HUES48 (cell line): ENCODE measurements at regions not wholly inside any gene's neighbourhood (a gene's known extent, or its start where the extent isn't known, plus 50 kb on each side); places are given as distances from the start of the nearest gene placed in this dataset.

Experiments used
- H3K27ac ChIP-seq: one replicate; pipeline ENCODE4 v1.7.0; 2013; ENCODE audit warnings: low read depth, low read length, inconsistent platforms
- H3K27me3 ChIP-seq: 2 replicates; pipeline ENCODE4 v1.6.1; 2013; ENCODE audit warnings: mild to moderate bottlenecking, low read length; ENCODE audit not compliant: control insufficient read depth, insufficient read depth
- H3K36me3 ChIP-seq: 2 replicates; pipeline ENCODE4 v1.6.1; 2013; ENCODE audit warnings: low read length; ENCODE audit not compliant: control insufficient read depth, insufficient read depth
- H3K4me1 ChIP-seq: 2 replicates; pipeline ENCODE4 v1.6.1; 2013; ENCODE audit warnings: mild to moderate bottlenecking, low read length; ENCODE audit not compliant: control insufficient read depth, insufficient read depth
- H3K4me3 ChIP-seq: 2 replicates; pipeline ENCODE4 v1.5.1; 2013; ENCODE audit warnings: mild to moderate bottlenecking, low read depth, low read length
- H3K9ac ChIP-seq: 2 replicates; pipeline ENCODE4 v1.6.1; 2013; ENCODE audit warnings: mild to moderate bottlenecking, low read depth, low read length, moderate library complexity
- H3K9me3 ChIP-seq: 2 replicates; pipeline ENCODE4 v1.6.1; 2013; ENCODE audit warnings: low read length; ENCODE audit not compliant: control insufficient read depth, insufficient read depth

DNA sequence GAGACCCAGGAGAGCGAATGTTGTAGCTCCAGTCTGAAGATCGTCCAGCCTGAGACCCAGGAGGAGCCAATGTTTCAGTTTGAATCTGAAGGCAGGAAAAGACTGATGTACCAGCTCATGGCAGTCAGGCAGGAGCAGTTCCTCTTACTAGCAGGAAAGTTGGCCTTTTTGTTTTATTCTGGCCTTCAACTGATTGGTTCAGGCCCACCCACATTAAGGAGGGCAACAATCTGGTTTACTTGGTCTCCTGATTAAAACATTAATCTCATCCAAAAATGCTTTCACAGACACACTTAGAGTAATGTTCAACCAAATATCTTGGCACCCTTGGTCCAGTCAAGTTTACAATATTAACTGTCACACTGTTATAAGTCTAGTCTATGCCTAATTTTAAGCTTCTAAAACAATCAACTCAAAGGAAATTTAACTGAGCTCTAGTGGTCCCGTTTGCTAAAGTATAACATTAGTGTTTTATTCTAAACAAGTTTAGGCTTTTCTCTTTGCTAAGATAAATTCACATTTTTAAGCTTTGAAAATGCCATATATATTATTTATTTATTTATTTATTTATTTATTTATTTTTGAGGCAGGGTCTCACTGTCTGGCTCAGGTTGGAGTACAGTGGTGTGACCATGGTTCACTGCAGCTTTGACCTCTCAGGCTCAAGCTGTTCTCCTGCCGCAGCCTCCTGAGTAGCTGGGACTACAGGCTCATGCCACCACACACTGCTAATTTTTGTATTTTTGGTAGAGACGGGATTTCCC is 275.5 kb upstream of the SLC35B3 start:
- no peaks in the 10 kb centered on the region for H3K9me3 ChIP-seq
- no peak overlapping the region for H3K9ac ChIP-seq
- H3K36me3 ChIP-seq: no peaks in the 10 kb centered on the region
- no peaks in the 10 kb centered on the region; the same call in 1 of the 2 replicates for H3K4me1 ChIP-seq
- H3K27ac ChIP-seq: no peak overlapping the region
- H3K4me3 ChIP-seq: no peak overlapping the region
- H3K27me3 ChIP-seq: no peaks in the 10 kb centered on the region

DNA sequence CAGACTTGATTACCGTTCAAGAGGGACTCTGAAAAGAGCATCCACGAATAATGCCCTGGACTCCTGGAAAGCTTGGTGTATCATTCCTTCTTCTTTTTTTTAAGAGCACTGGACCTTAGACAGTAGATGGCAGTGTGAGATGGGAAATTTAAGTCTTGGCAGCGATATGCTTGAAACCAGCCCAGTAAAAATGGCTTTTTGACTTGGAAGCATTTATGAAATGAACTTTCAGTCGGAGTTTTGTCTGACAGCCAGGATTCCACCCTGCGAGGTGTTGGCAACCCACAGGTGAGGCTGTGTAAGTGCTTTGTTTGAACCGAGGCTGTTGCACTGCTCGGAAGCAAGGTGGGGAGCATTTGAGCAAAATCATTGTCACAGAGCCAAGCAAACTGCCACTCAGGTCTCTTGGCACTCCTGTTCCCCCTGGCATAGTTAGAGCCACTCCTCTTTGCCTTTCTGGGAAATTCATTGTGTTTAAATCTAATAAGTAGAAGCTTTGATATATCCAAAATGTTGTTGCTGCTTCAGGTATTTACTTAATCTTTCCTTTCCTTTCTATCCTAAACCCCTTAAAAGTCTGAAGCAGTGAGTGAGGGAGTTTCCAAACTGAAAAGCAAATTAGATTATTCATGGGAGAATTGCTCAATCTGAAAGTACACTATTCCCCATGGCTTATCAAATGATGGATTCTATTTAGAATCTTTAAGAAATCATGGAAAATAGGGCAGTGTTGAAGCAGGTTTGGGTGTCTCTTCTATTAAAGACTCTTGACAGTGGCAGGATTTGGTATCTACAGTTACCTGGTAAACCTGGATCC is 272.8 kb upstream of the SLC35B3 start:
- Histone ChIP-seq H3K9me3 (no peaks in the 10 kb centered on the region), H3K36me3 (no peaks in the 10 kb centered on the region), H3K9ac (no peak overlapping the region), H3K4me3 (no peak overlapping the region), H3K27me3 (no peaks in the 10 kb centered on the region), H3K27ac (no peak overlapping the region), H3K4me1 (peaks cover 7% of the 10 kb centered on the region)

DNA sequence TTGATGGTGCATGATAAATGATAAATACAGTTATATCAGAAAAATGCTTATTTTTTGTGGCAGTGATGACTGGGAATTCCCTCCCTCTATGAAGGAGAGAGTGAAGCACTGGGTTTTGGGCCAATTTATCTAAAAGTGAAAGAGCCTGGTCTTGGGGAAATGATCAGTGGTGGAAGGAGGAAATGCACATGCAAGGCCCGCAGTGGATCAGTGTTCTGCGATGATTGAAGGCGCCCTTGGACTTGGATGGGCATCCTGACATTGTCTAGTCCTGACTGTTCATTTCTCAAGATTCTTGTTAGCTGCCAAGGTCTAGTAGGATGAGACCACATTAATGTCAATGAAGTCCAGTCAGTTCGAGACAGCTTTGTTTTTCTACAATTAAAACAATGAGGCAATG is 272.0 kb upstream of the SLC35B3 start:
- H3K9ac ChIP-seq: no peak overlapping the region
- H3K27me3 ChIP-seq: no peaks in the 10 kb centered on the region
- H3K36me3 ChIP-seq: no peaks in the 10 kb centered on the region
- H3K27ac ChIP-seq: no peak overlapping the region
- H3K4me3 ChIP-seq: no peak overlapping the region
- no peaks in the 10 kb centered on the region for H3K9me3 ChIP-seq
- H3K4me1 ChIP-seq: peaks cover 7% of the 10 kb centered on the region

DNA sequence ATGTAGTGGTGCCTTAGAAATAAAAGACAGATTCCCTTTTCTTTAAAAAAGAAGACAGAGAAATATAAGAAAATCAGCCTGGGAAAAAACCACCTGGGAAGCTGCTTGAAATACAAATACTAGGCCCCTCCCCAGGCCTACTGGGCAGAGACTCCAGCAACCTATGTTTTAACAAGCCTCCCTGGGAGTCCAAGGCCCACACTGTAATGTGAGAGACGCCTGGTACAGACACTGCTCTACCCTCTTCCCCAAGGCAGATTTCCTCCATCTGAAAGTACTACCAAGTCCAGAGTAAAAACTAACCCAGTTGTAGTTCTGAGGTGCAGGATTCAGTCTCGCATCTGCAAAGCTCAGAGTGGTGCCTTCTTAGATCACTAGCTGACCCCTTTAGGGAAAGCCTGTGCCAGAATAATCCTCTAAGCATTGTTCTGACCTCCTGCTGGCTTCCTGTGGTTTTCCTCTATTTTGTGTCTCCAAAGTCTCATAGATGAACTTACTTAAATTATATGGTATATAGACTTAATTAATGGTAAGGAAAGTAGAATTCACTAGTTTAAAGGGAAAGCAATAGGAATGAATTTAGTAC is 270.2 kb upstream of the SLC35B3 start:
- Histone ChIP-seq H3K27ac (no peak overlapping the region), H3K36me3 (no peaks in the 10 kb centered on the region), H3K9ac (no peak overlapping the region), H3K9me3 (no peaks in the 10 kb centered on the region), H3K27me3 (no peaks in the 10 kb centered on the region), H3K4me3 (no peak overlapping the region), H3K4me1 (peaks cover 7% of the 10 kb centered on the region; the same call in 1 of the 2 replicates)

DNA sequence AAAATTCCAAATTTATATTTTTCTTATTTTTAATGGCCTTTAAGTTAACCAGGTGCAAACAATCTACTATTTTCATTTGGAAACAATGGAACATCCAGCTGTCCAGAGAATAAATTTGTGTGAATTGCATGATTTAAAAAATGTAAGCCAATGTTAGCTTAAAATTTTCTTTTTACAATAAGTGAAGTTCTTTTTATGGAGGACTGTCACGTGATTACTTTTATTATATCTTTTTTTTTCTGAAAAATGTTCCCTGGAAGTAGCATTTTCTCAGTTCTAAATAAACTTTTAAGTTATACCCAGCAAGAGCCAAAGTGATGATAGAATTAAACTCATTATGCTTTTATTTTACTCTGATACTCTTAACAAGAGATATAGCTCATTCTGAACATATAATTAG is 267.7 kb upstream of the SLC35B3 start:
- Histone ChIP-seq H3K9me3 (no peaks in the 10 kb centered on the region), H3K4me1 (peaks cover 7% of the 10 kb centered on the region; the same call in 1 of the 2 replicates), H3K4me3 (no peak overlapping the region), H3K9ac (no peak overlapping the region), H3K36me3 (no peaks in the 10 kb centered on the region), H3K27ac (no peak overlapping the region), H3K27me3 (no peaks in the 10 kb centered on the region)

DNA sequence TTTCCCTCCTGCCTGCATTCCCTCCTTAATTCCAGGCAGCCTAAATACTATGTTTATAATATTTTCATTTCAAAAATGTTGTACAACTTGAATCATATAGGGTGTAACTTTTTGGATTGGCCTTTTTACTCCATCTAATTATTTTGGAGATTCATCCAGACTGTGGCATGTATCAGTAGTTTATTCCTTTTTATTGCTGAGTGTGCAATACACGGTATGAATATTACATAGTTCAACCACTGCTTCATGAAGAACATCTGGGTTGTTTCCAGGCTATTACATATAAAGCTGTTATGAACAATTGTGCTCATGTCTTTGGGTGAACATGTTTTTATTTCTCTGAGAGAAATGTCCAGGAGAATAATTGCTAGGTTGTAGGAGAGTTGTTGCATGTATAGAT is 253.5 kb upstream of the SLC35B3 start:
- no peak overlapping the region for H3K4me3 ChIP-seq
- H3K9ac ChIP-seq: no peak overlapping the region
- H3K4me1 ChIP-seq: no peaks in the 10 kb centered on the region
- no peak overlapping the region for H3K27ac ChIP-seq
- no peaks in the 10 kb centered on the region for H3K27me3 ChIP-seq
- no peaks in the 10 kb centered on the region for H3K36me3 ChIP-seq
- H3K9me3 ChIP-seq: 0 out of 2 replicates have a peak, but pooled peaks cover 8% of the 10 kb centered on the region

DNA sequence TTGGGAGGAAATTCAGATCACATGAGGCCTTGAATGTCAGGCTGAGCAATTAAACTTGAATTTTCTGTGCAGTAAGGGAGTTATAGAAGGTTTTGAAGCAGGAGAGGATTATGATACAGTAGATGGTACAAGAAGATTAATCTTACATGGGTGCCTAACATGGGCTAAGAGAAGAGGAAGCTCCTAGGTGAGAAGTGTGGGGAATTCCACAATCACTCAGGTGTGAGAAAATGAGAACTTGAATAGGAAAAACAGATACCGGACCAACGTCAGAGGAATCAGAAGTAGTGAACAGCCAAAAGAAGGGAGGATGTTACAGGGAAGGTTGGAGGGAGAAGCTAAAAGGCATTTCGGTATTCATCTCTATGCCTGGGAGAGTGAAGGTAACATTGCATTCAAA is 250.7 kb upstream of the SLC35B3 start:
- Histone ChIP-seq H3K4me1 (no peaks in the 10 kb centered on the region), H3K4me3 (no peak overlapping the region), H3K27ac (no peak overlapping the region), H3K27me3 (no peaks in the 10 kb centered on the region), H3K36me3 (no peaks in the 10 kb centered on the region), H3K9me3 (no peaks in the 10 kb centered on the region), H3K9ac (no peak overlapping the region)

DNA sequence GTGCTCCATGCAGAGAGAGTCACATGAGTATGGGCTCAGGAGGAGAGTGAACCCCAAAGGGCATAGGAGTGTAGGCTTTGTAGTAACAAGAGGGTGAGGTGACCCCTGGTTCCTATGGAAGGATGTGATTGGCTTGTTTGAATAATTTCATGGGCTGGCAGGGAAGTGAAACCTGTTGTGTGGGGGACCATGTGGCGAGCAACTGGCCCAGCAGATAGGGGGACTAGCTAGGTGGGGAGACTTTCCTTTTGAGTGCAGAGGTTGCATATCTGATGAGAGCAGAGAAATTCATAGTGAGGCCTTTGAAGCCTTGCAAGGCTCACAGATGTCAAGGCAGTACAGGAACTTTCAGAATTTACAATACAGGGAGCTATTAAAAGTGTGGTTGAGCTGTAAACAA is 247.9 kb upstream of the SLC35B3 start:
- no peaks in the 10 kb centered on the region for H3K9me3 ChIP-seq
- H3K4me3 ChIP-seq: no peak overlapping the region
- no peaks in the 10 kb centered on the region for H3K4me1 ChIP-seq
- H3K27me3 ChIP-seq: no peaks in the 10 kb centered on the region
- no peak overlapping the region for H3K27ac ChIP-seq
- H3K9ac ChIP-seq: no peak overlapping the region
- H3K36me3 ChIP-seq: no peaks in the 10 kb centered on the region

DNA sequence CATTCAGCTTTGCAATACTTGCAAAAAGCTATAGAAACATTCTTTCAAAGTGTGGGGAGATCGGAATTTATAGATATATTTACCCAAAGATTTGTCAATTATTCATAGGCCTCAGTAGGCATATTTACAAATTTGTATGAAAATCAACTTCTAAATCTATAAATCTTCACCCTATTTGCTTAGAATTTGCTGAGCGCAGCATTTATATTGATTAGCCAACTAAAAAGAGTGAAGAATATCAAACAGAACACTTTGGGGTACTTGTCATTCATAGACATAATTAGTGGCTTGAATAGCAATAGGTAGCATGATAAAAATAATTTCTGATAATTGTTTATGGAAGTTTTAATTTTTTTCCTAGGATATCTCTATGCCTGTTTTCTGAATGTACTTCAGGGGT is 244.5 kb upstream of the SLC35B3 start:
- no peak overlapping the region for H3K27ac ChIP-seq
- H3K27me3 ChIP-seq: no peaks in the 10 kb centered on the region
- no peaks in the 10 kb centered on the region for H3K36me3 ChIP-seq
- H3K9ac ChIP-seq: no peak overlapping the region
- H3K4me1 ChIP-seq: no peaks in the 10 kb centered on the region
- H3K4me3 ChIP-seq: no peak overlapping the region
- no peaks in the 10 kb centered on the region for H3K9me3 ChIP-seq

DNA sequence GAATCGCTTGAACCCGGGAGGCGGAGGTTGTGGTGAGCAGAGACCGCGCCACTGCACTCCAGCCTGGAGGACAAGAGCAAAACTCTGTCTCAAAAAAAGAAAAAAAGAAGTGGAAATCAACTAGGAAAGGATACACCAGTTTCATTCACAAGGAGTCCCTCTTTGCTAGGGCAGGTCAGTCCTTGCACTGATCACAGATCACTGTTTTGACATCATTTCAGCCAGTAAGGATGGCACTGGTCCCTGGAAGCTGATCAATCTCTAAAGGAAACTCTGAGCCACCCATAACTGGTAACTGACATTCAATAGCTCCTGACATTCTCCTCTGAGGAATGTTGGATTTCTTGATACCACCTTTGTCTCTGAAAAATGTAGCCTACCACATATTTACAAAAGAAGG is 243.1 kb upstream of the SLC35B3 start:
- Histone ChIP-seq H3K4me3 (no peak overlapping the region), H3K27me3 (no peaks in the 10 kb centered on the region), H3K4me1 (no peaks in the 10 kb centered on the region), H3K9ac (no peak overlapping the region), H3K9me3 (no peaks in the 10 kb centered on the region), H3K27ac (no peak overlapping the region), H3K36me3 (no peaks in the 10 kb centered on the region)

DNA sequence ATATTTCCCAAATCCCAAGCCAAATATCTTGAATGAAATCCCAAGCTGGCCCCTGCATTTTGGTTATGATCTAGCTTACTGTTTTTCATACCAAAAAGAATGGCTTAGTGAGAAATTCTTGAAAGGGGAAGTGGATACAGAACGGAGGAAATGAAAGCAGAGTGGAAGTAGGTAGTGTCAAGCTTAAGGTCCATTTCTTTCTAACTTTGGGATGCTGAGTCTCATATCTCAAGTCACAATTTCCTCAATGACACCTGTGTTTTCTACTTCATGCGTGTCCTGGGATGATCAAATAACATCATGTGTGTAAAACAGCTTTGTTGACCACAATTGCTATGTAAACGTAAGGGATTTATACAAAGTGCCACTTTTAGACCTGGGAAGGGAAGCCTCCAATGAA is 238.8 kb upstream of the SLC35B3 start:
- H3K9me3 ChIP-seq: no peaks in the 10 kb centered on the region
- H3K4me3 ChIP-seq: no peak overlapping the region
- no peaks in the 10 kb centered on the region for H3K36me3 ChIP-seq
- no peak overlapping the region for H3K27ac ChIP-seq
- no peaks in the 10 kb centered on the region for H3K4me1 ChIP-seq
- no peaks in the 10 kb centered on the region for H3K27me3 ChIP-seq
- H3K9ac ChIP-seq: no peak overlapping the region
